ENCODE measurements at regions not wholly inside any gene's neighbourhood (a gene's known extent, or its start where the extent isn't known, plus 50 kb on each side); places are given as distances from the start of the nearest gene placed in this dataset.
"Not testable (repeated sequence)": the region's sequence is repeated elsewhere in the genome, so short reads cannot be mapped to it uniquely, and the experiment has no call there.

- not testable (repeated sequence) for H3K9me3 ChIP-seq (ENCODE audit: low read length); H3K79me2 ChIP-seq (replicated peaks; ENCODE audit: insufficient read depth, low read length); H3K9me2 ChIP-seq (ENCODE audit: insufficient read depth, low read length)
These were observed 341.4 kb downstream of the ADGRD1 start for GRCh38 chr12:131295117-131295516.

GRCh38 chr12:131295559-131295958, 341.9 kb downstream of the ADGRD1 start:
- not testable (repeated sequence) for H3K9me2 ChIP-seq (ENCODE audit: insufficient read depth, low read length); H3K4me3 ChIP-seq (ENCODE audit: low read length); H3K9ac ChIP-seq (ENCODE audit: low read length); H3K36me3 ChIP-seq (ENCODE audit: insufficient read depth, low read length); H2AFZ ChIP-seq (ENCODE audit: low read depth, low read length); H3K27me3 ChIP-seq (ENCODE audit: insufficient read depth, low read depth, low read length); H3F3A ChIP-seq (ENCODE audit: insufficient read depth, low read length, poor library complexity, severe bottlenecking); H3K9me3 ChIP-seq (ENCODE audit: low read length); H4K20me1 ChIP-seq (ENCODE audit: insufficient read depth); H3K4me2 ChIP-seq (ENCODE audit: low read length); H3K79me2 ChIP-seq (replicated peaks; ENCODE audit: insufficient read depth, low read length); H3K27ac ChIP-seq (ENCODE audit: low read length)

More at GRCh38 chr12:131295117-131295516, 341.4 kb downstream of the ADGRD1 start:
- H3K27me3 ChIP-seq (ENCODE audit: insufficient read depth, low read depth, low read length); H3F3A ChIP-seq (ENCODE audit: insufficient read depth, low read length, poor library complexity, severe bottlenecking); H3K9ac ChIP-seq (ENCODE audit: low read length); H4K20me1 ChIP-seq (ENCODE audit: insufficient read depth); H3K36me3 ChIP-seq (ENCODE audit: insufficient read depth, low read length); H3K27ac ChIP-seq (ENCODE audit: low read length); H2AFZ ChIP-seq (ENCODE audit: low read depth, low read length); H3K4me3 ChIP-seq (ENCODE audit: low read length); H3K4me2 ChIP-seq (ENCODE audit: low read length): not testable (repeated sequence)

GRCh38 chr12:131296136-131296535, 342.4 kb downstream of the ADGRD1 start:
- not testable (repeated sequence) for H3F3A ChIP-seq (ENCODE audit: insufficient read depth, low read length, poor library complexity, severe bottlenecking); H3K9me2 ChIP-seq (ENCODE audit: insufficient read depth, low read length); H3K36me3 ChIP-seq (ENCODE audit: insufficient read depth, low read length); H3K4me3 ChIP-seq (ENCODE audit: low read length); H3K27ac ChIP-seq (ENCODE audit: low read length); H3K4me2 ChIP-seq (ENCODE audit: low read length); H3K9me3 ChIP-seq (ENCODE audit: low read length); H3K27me3 ChIP-seq (ENCODE audit: insufficient read depth, low read depth, low read length); H4K20me1 ChIP-seq (ENCODE audit: insufficient read depth); H3K9ac ChIP-seq (ENCODE audit: low read length); H2AFZ ChIP-seq (ENCODE audit: low read depth, low read length); H3K79me2 ChIP-seq (replicated peaks; ENCODE audit: insufficient read depth, low read length)

GRCh38 chr12:131296651-131297050, 342.9 kb downstream of the ADGRD1 start:
- H3K9me3 ChIP-seq (ENCODE audit: low read length); H3K9ac ChIP-seq (ENCODE audit: low read length); H4K20me1 ChIP-seq (ENCODE audit: insufficient read depth): not testable (repeated sequence)

GRCh38 chr12:131298526-131299369, 345.0 kb downstream of the ADGRD1 start:
- not testable (repeated sequence) for H3K4me2 ChIP-seq (ENCODE audit: low read length); H3K27ac ChIP-seq (ENCODE audit: low read length); H3K9ac ChIP-seq (ENCODE audit: low read length); H3F3A ChIP-seq (ENCODE audit: insufficient read depth, low read length, poor library complexity, severe bottlenecking); H2AFZ ChIP-seq (ENCODE audit: low read depth, low read length); H4K20me1 ChIP-seq (ENCODE audit: insufficient read depth); H3K4me3 ChIP-seq (ENCODE audit: low read length); H3K9me3 ChIP-seq (ENCODE audit: low read length); H3K27me3 ChIP-seq (ENCODE audit: insufficient read depth, low read depth, low read length); H3K79me2 ChIP-seq (replicated peaks; ENCODE audit: insufficient read depth, low read length); H3K36me3 ChIP-seq (ENCODE audit: insufficient read depth, low read length); H3K9me2 ChIP-seq (ENCODE audit: insufficient read depth, low read length)

More at GRCh38 chr12:131296651-131297050, 342.9 kb downstream of the ADGRD1 start:
- H3K4me3 ChIP-seq (ENCODE audit: low read length); H3K36me3 ChIP-seq (ENCODE audit: insufficient read depth, low read length); H3F3A ChIP-seq (ENCODE audit: insufficient read depth, low read length, poor library complexity, severe bottlenecking); H3K9me2 ChIP-seq (ENCODE audit: insufficient read depth, low read length); H2AFZ ChIP-seq (ENCODE audit: low read depth, low read length); H3K27ac ChIP-seq (ENCODE audit: low read length); H3K4me2 ChIP-seq (ENCODE audit: low read length); H3K27me3 ChIP-seq (ENCODE audit: insufficient read depth, low read depth, low read length); H3K79me2 ChIP-seq (replicated peaks; ENCODE audit: insufficient read depth, low read length): not testable (repeated sequence)

GRCh38 chr12:131299370-131299701, 345.6 kb downstream of the ADGRD1 start:
- H3K4me2 ChIP-seq (ENCODE audit: low read length); H3K9me2 ChIP-seq (ENCODE audit: insufficient read depth, low read length); H4K20me1 ChIP-seq (ENCODE audit: insufficient read depth); H3K4me3 ChIP-seq (ENCODE audit: low read length); H3K36me3 ChIP-seq (ENCODE audit: insufficient read depth, low read length); H3F3A ChIP-seq (ENCODE audit: insufficient read depth, low read length, poor library complexity, severe bottlenecking); H3K27me3 ChIP-seq (ENCODE audit: insufficient read depth, low read depth, low read length); H3K9me3 ChIP-seq (ENCODE audit: low read length); H3K27ac ChIP-seq (ENCODE audit: low read length); H3K79me2 ChIP-seq (replicated peaks; ENCODE audit: insufficient read depth, low read length); H3K9ac ChIP-seq (ENCODE audit: low read length); H2AFZ ChIP-seq (ENCODE audit: low read depth, low read length): not testable (repeated sequence)

GRCh38 chr12:131303576-131303975, 349.9 kb downstream of the ADGRD1 start:
- not testable (repeated sequence) for H3K27me3 ChIP-seq (ENCODE audit: insufficient read depth, low read depth, low read length); H3K4me3 ChIP-seq (ENCODE audit: low read length); H3K9me3 ChIP-seq (ENCODE audit: low read length); H3K9ac ChIP-seq (ENCODE audit: low read length); H3K4me2 ChIP-seq (ENCODE audit: low read length); H3K27ac ChIP-seq (ENCODE audit: low read length); H3K36me3 ChIP-seq (ENCODE audit: insufficient read depth, low read length); H2AFZ ChIP-seq (ENCODE audit: low read depth, low read length); H4K20me1 ChIP-seq (ENCODE audit: insufficient read depth); H3K79me2 ChIP-seq (replicated peaks; ENCODE audit: insufficient read depth, low read length); H3K9me2 ChIP-seq (ENCODE audit: insufficient read depth, low read length); H3F3A ChIP-seq (ENCODE audit: insufficient read depth, low read length, poor library complexity, severe bottlenecking)

- H3K79me2 ChIP-seq (replicated peaks; ENCODE audit: insufficient read depth, low read length); H4K20me1 ChIP-seq (ENCODE audit: insufficient read depth); H3K4me3 ChIP-seq (ENCODE audit: low read length); H3K27me3 ChIP-seq (ENCODE audit: insufficient read depth, low read depth, low read length); H3K27ac ChIP-seq (ENCODE audit: low read length); H3F3A ChIP-seq (ENCODE audit: insufficient read depth, low read length, poor library complexity, severe bottlenecking); H3K36me3 ChIP-seq (ENCODE audit: insufficient read depth, low read length); H2AFZ ChIP-seq (ENCODE audit: low read depth, low read length); H3K9me2 ChIP-seq (ENCODE audit: insufficient read depth, low read length); H3K4me2 ChIP-seq (ENCODE audit: low read length); H3K9ac ChIP-seq (ENCODE audit: low read length); H3K9me3 ChIP-seq (ENCODE audit: low read length): not testable (repeated sequence)
These were observed 350.9 kb downstream of the ADGRD1 start for GRCh38 chr12:131304642-131305041.

Data from neural cell (in vitro differentiated cells).